HT1080 (cell line): ENCODE measurements at regions not wholly inside any gene's neighbourhood (a gene's known extent, or its start where the extent isn't known, plus 50 kb on each side); places are given as distances from the start of the nearest gene placed in this dataset.

ENCODE experiments used
- DNase-seq: peaks from one replicate; pipeline ENCODE4 v3.0.0-alpha.2; 2015; ENCODE audit warnings: low read depth

DNA sequence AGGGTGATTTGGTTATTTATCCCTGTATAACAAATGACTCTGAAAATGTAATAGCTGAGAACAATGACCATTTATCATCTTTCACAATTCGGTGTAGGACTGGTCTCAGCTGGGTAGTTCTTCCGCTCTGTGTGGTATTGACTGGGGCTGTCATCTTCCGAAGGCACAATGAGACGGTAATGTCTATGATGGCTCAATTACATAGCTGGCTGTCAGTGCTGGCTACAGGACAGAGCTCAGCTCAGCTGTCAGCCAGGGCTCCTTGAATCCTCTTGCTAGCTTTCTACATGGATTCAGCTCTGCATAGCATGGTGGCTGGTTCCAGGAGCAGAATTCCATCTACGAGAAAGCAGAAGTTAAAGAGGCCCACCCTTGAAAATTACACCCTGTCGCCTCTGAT is 483.8 kb downstream of the TDRD15 start:
- no peak for DNase-seq

DNA sequence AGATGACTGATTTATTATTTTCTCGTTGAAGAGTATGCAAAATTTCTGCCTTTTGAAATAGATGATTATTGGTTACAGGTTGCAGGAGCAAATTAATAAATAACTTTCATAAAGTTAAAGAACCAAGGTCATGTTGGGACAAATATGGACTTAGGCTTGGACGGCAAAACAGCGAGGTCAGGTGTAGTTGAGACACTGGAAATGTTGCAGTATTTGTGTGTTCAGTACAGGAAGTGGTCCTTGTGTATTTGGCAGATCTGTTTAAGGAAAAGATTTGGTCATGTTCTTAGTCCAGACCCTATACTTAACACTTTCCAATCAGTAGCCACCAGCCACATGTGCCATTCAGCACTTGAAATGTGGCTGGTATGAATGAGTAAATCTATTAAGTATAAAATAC is 486.5 kb downstream of the TDRD15 start:
- peak; percentile 8 for DNase-seq

DNA sequence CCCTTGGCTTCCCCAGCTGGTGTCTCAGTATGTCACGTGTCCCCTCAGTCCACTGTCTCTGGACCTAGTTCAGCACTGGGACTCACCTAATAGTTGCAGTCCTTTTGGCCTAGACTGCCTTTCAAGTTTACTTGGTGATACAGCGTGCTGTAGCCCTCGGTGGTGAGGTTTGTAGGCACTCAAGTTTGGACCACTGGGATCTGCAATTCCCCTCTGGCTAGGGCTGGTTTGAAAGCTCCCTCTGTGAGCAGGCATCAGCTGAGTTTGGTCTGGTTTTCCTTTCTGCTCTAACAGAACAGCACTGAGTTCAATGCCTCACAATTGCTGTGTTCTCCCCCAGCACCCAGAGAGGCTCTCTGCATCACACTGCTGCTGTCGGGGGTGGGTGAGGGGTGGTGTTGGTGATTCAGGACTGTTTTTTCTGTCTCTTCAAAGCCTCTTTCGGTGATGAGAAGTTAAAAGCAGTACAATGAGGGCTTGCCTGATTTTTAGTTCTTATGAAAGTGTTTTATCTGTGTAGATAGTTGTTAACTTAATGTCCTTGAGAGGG is 494.2 kb downstream of the TDRD15 start:
- DNase-seq: no peak

DNA sequence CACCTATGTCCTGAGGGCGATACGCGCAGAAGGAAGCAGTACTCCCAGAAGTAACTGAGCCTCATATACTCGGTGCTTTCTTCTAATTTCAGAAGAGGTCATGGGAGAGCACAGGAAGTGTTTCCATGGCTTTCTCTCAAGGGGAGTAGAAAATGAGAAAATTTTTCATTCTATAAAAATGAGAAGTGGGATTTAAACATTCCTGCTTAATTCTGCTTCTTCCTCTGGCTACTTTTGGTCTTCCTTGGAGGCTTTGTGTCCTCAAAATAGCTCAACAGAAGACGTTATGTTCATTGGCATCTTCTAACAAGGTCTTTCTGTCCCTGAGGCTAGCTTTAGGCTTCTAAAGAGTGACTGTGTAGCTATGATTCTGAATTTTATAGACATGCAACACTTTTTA is 497.0 kb downstream of the TDRD15 start:
- no peak for DNase-seq

DNA sequence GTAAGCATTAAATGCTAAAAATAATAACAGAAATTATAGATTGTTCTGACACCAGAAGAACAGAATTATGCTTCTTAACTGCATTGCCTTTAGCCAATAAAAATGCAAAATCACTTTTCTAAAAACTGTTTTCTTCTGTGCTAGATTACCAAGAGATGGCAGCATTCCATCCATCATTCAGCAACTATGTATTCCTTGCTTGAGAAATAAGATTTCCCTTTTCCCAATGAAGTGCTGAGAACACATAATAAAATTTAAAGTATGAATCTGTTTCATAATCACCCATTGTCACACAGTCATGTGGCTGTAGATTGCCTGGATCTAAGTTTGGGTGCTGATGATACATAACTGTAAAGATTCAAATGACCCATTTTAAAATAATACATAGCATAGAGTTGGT is 504.2 kb downstream of the TDRD15 start:
- no peak for DNase-seq

DNA sequence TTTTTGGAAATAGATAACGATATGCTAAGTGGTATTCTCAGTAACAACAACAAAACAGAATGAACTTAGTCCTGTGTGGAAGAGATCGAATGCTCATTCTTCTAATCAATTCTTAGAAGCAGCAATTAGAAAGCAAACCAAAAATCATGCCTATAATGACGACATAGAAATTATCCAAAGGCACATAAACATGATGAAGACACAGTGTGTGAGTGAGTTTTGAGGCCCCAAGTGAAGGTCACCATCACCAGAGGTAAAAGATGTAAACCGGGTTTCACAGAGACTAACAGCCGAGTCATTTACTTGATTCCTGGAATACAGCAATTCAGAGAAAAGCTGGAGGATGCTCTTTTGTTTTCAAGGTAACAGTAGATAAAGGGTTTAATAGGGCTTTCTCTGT is 509.2 kb downstream of the TDRD15 start:
- no peak for DNase-seq

DNA sequence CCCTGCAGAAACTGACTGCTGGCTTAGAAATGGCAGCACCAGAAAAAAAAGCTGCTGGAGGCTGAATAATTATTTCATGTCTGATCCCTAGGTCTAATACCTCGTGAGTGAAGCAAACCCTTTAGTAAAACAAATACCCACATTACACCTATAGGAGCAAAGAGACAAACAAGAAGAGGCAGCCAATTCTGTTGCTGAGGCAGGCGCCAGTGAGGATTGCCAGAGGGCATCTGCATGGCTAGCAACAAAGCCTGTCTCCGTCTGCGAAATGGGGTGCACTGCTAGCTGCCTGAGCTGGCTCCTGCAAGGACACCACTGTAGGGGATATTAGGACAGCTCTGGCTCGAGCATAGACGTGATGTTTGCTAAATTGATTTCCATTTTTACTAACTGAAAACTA is 509.7 kb downstream of the TDRD15 start:
- no peak for DNase-seq

DNA sequence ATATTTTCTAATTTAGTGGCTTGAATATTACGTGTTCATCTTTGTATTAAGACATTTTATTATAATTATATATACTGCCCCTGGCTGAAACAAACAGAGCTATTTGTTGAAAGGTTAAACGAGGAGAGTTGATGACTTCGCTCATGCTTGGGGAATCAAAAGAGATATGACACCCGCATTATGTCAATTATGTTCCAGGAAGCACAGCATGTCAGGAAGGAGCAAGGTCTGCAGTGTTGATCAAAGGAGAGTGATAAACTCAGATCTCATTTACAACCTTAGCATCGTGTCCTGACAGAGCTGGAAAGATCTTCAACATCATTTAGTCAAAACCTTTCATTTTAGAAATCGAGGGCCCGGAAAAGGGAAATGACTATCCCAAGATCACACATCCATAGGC is 510.1 kb downstream of the TDRD15 start:
- no peak for DNase-seq

DNA sequence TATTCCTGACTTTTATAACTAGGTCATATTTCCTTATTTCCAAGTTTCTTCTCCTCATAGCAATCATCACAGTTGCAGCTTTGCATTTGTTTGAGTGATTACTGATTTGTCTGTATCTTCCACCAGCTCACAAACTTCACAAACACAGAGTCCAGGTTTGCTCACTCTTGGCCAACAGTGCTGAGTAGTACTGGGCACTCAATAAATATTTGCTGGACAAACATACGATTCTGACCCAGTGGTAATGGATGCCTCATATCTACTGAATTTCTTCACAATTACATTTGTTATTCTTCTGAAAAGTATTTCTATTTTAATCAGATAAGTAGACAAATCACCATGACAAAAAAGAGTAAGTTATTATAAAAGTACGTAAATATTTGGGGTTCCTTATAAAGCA is 516.3 kb downstream of the TDRD15 start:
- no peak for DNase-seq

DNA sequence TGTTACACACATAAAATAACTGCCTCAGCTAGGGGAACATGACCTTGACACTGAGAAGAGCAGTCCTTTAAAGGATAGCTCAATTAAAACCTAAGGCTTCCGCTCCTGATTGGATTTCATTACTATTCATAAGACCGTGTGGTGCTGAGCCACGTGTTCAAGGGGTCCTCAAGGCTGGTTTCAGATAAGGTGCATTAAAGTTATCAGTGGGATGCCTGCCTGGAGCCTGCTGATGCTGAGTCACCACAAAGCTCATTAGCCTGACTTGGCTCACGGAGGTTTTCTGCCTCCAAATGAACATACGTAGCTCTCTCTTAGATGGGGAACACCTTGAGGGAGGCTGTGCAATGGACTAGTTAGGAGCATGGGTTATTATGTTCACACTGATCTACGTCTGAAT is 518.9 kb downstream of the TDRD15 start:
- DNase-seq: no peak

DNA sequence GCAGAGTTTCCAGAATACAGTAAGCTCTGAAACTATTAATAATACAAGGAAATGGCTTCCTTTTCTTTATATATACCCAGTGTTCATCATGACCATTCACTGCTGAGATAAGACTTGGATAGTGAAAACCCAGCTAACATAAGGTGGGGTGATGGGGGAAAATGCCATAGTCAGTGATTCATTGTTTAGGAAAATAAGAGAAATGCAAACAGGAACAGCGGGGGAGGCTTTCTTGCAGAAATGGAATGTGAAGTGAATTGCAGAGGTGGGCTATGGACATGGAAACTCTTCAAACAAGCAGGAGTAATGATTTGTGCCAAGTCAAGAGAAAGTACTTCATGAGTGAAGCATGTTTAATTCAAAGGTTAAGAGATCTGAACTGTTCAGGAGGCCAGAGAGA is 519.4 kb downstream of the TDRD15 start:
- peak; percentile 11 for DNase-seq

DNA sequence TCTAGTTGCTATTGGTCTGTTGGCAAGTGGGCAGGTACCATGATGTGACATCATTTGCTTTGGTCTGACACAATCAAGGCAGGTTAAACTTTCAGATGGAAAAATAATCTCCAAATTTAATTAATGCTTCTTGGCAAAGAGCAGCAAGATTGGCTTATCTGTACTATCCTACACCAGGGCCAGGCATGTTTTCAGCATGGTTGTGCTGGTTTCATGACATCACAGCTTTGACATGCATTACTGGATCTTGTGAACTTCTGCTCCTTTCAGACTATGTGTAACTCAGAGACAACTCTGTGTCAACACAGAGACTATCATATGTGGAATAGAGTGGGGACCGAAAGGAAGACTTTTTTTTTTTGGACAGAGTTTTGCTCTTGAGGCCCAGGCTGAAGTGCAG is 520.5 kb downstream of the TDRD15 start:
- no peak for DNase-seq

DNA sequence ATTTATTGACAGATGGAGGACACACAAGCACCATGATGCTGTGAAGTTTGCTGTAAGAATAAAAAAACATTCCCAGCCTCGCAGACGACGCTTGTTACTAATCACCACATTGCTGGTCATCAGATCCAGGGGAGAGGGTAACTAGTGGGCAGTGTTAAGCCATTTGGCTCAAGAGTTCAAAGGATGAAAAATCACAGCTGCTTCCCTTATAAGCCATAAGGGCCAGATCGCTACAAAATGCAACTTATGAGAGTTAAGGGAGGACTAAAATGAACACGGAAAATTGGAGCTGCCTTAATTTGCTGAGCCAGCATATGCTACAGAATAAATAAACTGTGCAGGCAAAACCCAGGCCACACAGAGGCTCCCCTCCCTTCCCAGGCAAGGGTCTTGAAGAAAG is 522.6 kb downstream of the TDRD15 start:
- no peak for DNase-seq

DNA sequence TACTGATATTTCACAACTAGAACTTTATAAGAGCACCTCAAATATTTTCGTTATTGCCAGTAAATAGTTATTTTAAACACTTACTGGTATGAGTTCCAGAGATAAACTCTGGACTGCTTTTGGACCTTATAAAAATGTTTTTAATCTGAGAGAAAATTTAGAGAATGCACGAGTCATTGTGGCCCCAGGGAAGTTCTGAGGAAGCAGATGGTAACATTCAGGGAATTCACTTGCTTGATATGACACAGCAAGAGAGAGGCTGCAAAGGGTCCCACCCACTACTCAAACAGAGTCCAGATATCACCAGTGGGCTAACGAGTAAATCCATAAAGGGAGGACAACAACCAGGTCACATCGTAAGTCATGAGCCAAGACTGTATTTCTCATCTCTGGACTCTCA is 526.8 kb downstream of the TDRD15 start:
- peak; percentile 20 for DNase-seq

DNA sequence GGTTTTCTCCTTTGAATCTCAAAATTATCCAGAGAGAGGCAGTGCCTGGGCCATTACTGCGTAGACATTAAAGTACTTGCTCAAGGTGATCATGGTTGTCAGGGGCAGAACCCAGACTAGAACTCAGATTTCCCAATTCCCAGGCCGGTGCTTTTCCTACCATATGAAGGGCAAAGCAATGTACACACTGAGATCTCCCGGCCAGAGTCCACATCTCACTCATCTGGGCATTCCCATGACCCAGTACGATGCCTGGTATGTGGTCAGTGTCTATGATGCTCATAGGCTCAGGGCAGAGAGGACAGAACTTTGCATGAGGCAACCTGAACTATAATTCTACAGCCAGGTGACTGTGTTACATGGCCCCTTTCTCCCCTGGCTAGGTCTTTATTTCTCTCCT is 531.4 kb downstream of the TDRD15 start:
- no peak for DNase-seq

DNA sequence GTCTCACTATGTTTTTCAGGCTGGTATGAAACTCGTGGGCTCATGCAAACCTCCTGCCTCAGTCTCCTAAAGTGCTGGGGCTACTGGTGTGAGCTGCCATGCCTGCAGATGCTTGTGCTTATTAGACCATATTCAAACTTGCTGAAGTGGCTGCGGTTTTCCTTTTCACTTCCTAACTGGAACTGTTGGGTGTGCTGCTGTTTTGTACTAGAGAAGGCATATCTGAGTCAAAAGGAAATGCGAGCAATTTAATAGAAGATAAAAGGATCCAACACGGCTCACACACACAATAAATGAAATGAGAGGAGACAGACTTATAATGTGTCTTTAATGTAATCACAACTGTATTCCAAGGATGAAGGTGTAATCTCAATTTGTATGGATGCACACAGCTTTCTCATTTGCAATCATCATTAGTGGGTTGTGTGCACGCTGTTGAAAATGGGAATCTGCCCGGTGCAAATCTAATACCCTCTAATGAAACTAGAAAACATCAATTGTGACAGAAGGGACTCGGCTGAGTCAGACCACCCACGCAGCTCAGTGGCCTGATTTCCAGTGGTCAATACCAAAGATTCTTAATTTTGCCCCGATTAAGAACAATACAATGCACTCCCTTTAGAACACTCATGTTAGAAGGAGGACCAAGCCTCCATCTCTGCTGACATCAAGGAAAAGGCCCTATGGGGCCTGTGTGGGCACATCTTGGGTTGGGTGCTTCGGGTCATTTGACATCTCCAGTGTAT is 532.7 kb downstream of the TDRD15 start:
- peak; percentile 20 for DNase-seq

DNA sequence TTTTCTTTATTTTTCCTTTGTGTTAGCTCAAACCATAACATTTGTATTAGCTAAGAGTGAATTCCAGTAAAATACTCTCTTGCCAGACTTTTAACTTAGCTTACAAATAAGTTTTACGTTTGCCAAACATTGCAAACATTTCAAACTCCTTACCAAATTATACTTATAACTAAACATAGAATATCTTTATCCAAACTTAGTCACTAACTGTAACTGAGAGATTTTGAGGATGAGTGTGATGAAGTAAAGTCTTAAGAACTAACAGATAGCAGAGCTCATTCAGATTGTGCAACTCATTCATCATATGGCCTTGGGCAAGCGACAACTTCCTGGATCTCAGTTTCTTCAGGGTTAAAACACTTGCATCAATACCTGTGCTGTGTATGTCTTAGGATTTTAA is 533.7 kb downstream of the TDRD15 start:
- no peak for DNase-seq

DNA sequence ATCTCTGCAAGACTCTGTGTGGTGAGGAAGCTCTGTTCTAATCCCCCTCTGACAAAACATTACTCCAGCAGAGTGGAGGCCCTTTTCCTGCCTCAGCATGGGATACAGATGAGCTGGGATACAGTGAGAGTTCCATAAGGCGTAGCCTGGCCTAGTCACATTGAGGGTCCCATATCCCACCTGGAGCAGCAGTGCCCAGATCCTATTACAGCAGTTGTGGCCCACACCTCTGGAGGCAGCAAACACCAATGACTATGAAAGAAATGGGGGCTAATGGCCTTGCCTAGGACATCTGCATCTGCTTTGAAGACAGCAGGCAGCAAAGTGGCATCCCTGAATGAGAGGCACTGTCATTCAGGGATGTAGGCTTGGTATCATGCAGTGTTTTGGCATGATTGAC is 534.5 kb downstream of the TDRD15 start:
- no peak for DNase-seq

DNA sequence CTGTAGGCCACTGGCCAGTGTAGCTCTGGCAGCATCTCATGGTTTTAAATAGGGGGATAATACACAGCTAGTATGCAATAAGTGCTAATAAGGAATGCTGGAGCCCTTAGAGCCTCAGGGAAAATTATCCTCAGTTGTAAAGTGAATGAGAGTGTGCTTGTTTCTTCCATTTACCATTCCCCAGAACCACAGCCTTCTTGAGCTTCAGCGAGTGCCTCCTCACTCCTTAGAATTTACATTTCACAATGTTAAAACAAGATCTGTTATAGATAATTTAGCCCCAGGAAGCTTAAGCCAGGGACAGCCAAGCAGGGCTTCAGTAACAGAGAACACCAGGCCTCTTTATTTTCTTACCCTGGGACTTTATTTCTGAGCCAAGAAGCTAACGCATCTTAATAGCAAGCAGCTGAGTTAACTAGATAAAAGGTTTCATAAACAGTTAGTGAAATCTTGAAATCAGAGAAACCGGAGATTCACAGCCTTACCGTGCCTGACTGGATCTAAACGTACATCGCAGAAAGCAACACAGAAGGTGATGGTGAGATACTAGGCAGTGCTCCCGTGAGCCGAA is 535.2 kb downstream of the TDRD15 start:
- no peak for DNase-seq

DNA sequence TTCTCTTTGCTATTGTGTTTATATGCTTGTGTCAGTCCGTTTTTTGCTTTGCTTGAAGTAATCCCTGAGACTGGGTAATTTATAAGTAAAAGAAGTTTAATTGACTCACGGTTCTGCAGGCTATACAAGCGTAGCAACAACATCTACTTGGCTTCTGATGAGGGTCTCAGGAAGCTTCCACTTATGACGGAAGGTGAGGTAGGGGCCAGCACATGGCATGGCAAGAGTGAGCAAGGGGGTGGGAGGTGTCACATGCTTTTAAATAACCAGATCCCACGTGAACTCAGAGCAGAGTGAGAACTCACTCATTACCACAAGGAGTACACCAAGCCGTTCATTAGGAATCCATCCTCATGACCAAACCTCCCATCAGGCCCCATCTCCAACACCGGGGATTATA is 540.3 kb downstream of the TDRD15 start:
- no peak for DNase-seq

DNA sequence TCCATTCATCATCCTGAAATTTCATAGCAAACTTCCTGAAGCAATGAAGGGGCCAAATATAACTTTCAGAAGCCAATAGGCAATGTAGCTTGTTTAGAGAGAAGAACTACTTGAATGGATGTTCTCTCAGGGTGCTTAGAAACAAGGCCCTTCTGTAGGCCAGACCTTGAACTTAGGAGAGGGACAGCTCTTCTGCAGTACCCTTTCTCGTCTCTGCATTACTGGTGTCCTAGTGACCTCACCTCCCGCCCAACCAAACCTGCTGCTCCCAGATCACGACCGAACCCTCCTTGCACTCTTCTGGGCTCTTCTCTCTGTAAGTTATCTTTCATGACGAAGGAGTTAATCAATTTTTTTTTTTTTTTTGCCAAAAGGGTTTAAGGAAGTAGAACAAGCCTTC is 543.9 kb downstream of the TDRD15 start:
- no peak for DNase-seq

DNA sequence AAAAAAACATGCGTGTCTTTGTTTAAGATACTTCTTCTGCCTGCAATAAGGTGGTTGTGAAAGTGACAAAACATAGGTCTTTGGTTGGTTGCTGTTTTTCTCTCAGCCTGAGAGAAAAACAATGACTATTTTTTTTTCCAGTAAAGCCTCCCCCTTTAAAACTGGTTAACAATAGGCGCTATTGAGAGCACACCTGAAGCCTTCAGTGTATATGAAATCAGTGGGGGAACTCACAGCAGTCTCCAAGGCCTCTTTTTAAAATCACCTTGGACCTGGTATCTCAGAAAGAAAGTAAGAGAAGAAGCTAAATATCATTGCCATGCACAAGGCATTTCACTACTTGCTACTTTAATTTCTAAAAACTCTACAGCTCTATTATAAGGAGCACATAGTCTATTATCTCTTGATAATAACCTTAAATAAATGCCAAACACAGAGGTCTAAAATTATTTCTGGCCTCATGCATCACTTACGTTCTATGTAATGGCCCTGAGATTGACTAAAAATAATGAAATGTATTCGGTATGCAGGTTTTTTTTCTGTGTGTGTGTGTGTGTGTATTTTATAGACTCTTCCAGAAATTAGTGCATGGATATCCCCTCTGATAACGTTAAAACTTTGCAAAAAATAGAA is 544.4 kb downstream of the TDRD15 start:
- no peak for DNase-seq

DNA sequence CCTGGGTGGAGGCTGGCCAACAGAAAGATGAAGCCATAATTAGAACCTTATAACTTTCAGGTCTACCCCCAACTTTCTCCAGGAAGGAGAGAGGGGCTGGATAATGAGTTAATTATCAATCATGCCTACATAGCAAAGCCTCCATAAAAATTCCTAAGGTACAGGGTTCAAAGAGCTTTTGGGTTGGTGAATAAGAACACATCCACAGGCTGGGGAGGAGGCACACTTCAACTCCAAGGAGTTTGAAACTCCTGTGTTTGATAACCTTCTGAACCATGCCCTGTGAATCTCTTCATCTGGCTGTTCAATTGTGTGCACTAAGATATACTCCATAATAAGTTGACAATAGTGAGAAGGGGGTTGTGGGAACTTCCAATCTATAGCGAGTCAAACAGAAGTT is 552.3 kb downstream of the TDRD15 start:
- no peak for DNase-seq
